Common myeloid progenitor, CD34-positive (primary cell): ENCODE measurements at regions not wholly inside any gene's neighbourhood (a gene's known extent, or its start where the extent isn't known, plus 50 kb on each side); places are given as distances from the start of the nearest gene placed in this dataset.

Experiments
- CTCF ChIA-PET: fragments of 350-600 bp; sonication (Branson Sonifier 250); formaldehyde crosslinking; loops from one replicate; lab custom pipeline; 2021; ENCODE audit warnings: antibody characterized with exemption; lab: Charles Lee
- POLR2A ChIA-PET: fragments of 350-600 bp; sonication (Branson Sonifier 250); formaldehyde crosslinking; loops from one replicate; lab custom pipeline; 2021; ENCODE audit warnings: antibody characterized with exemption; lab: Charles Lee
- DNase-seq, 3 donors: peaks; one replicate each; pipeline versions ENCODE4 v3.0.0 to v3.0.0-alpha.2; 2013
- H3K27ac ChIP-seq, 2 experiments: 1 replicate in 1 of 2; 2 replicates in 1 of 2; pipeline ENCODE4 v1.7.0; 2013; ENCODE audit warnings: inconsistent platforms in 2 of 2, low read length in 2 of 2, mild to moderate bottlenecking in 2 of 2, low read depth in 1 of 2, moderate library complexity in 1 of 2; ENCODE audit not compliant: severe bottlenecking in 2 of 2, insufficient read depth in 1 of 2, poor library complexity in 1 of 2
- H3K27me3 ChIP-seq, 5 experiments: replicated peaks in 2 of 5; 1 replicate in 3 of 5; 2 replicates in 2 of 5; pipeline versions ENCODE4 v1.6.1 to v1.7.0; 2013; ENCODE audit warnings: low read length in 4 of 5, mild to moderate bottlenecking in 2 of 5, moderate library complexity in 2 of 5, inconsistent platforms in 1 of 5; ENCODE audit not compliant: insufficient read depth in 5 of 5, control insufficient read depth in 4 of 5
- H3K36me3 ChIP-seq, 4 experiments: 1 replicate in 2 of 4; 2 replicates in 2 of 4; pipeline versions ENCODE4 v1.6.1 to v1.7.0; 2013; ENCODE audit warnings: low read length in 3 of 4, control low read depth in 1 of 4, mild to moderate bottlenecking in 1 of 4; ENCODE audit not compliant: control insufficient read depth in 4 of 4, insufficient read depth in 4 of 4
- H3K4me1 ChIP-seq, 4 experiments: 1 replicate in 3 of 4; 2 replicates in 1 of 4; pipeline versions ENCODE4 v1.6.1 to v1.7.1; 2013; ENCODE audit warnings: low read length in 3 of 4, mild to moderate bottlenecking in 3 of 4, control low read depth in 1 of 4, inconsistent platforms in 1 of 4, moderate library complexity in 1 of 4; ENCODE audit not compliant: control insufficient read depth in 4 of 4, insufficient read depth in 4 of 4; ENCODE audit errors: control extremely low read depth in 1 of 4
- H3K4me3 ChIP-seq, 7 experiments: 1 replicate in 4 of 7; 2 replicates in 3 of 7; pipeline versions ENCODE4 v1.5.1 to v1.7.0; 2013; ENCODE audit warnings: mild to moderate bottlenecking in 7 of 7, low read length in 6 of 7, moderate library complexity in 6 of 7, inconsistent platforms in 2 of 7, low read depth in 2 of 7, control low read depth in 1 of 7; ENCODE audit not compliant: insufficient read depth in 4 of 7, control insufficient read depth in 1 of 7; ENCODE audit errors: extremely low read depth in 1 of 7
- H3K9me3 ChIP-seq, 5 experiments: 1 replicate in 4 of 5; 2 replicates in 1 of 5; pipeline versions ENCODE4 v1.6.1 to v1.7.1; 2013; ENCODE audit warnings: low read length in 4 of 5, mild to moderate bottlenecking in 2 of 5, inconsistent platforms in 1 of 5, low read depth in 1 of 5, moderate library complexity in 1 of 5; ENCODE audit not compliant: control insufficient read depth in 4 of 5, insufficient read depth in 2 of 5; ENCODE audit errors: control extremely low read depth in 1 of 5
- WGBS: methylation state at CpG from one replicate; pipeline ENCODE4 v1.1.5; 2013; ENCODE audit not compliant: insufficient coverage; 5-methylcytosine and 5-hydroxymethylcytosine counted together

DNA sequence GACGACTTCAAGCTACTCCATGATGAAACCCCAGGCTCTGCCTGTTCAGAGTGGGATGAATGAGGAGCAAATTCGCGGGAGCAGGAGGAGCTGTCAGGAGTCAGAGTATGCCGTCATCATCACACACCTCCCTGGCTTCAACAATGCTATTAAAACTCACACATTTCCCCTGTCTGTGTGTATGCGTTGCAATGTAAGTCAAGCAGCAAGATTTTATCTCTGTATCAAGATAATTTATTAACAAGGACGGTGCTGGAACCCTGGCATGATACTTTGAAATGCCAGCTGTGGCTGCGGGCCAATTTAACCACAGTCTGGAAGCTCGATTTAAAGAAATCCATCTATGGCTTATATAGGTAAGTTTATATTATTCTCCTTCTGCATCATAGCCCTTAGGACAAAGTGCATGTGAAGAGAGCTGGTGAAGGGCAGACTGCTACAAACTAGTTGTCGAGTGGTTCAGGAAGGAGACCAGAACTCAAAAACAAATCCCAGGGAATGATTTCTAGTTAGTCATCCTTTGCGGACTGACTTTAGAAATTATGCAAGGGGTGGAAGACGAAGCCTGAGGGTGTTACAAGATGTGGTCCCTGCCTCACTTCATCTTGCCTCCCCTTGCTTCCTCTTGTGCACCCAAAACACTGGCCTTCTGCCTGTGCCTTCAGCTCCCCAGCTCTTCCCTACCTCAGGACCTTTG lies 486.5 kb downstream of the COG6 start:
- ChIA-PET POLR2A (no interaction called here), CTCF (interaction anchor here (0.7 kb wide), 1 partner anchor 321 kb away, joined by 3 read pairs; no protein-coding TSS in a partner anchor)
- H3K9me3 ChIP-seq: no peaks in the 10 kb centered on the region
- H3K4me1 ChIP-seq: peaks cover 0 to 22% (median 10%) of the 10 kb centered on the region in 4 experiments
- DNase-seq: no peak
- no peaks in the 10 kb centered on the region for H3K36me3 ChIP-seq
- H3K4me3 ChIP-seq: no peak overlapping the region
- no peak overlapping the region for H3K27ac ChIP-seq
- H3K27me3 ChIP-seq: no peaks in the 10 kb centered on the region
- 64% methylated on average over 6 of the region's 11 CpGs for WGBS

DNA sequence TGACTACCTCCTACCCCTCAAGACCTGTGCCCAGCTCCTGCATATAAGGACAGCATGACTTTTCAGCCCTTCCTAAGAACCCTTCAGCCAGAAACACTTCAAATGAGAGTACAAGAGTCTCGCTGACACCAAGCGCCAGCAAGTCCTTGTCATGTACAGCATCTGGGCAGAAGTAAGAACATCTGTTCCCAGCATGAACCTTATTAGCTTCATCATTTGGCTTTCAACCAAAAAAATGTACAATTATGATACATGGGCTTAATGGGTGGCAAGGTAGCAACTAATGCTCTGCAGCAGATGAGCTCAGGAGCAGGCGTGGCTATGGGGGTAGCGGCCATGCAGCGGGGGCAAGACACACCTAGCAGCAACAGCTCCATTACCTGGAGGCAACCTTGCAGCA lies 487.6 kb downstream of the COG6 start:
- H3K36me3 ChIP-seq: no peaks in the 10 kb centered on the region
- DNase-seq: no peak
- WGBS: 67% methylated on average over 3 of the region's 5 CpGs
- no peaks in the 10 kb centered on the region for H3K27me3 ChIP-seq
- ChIA-PET POLR2A (no interaction called here), CTCF (interaction anchor here (0.7 kb wide), 1 partner anchor 31 kb away, joined by 3 read pairs; no protein-coding TSS in a partner anchor)
- H3K9me3 ChIP-seq: no peaks in the 10 kb centered on the region
- H3K4me1 ChIP-seq: peaks cover 0 to 11% (median 4%) of the 10 kb centered on the region in 4 experiments
- H3K4me3 ChIP-seq: no peak overlapping the region
- no peak overlapping the region for H3K27ac ChIP-seq

DNA sequence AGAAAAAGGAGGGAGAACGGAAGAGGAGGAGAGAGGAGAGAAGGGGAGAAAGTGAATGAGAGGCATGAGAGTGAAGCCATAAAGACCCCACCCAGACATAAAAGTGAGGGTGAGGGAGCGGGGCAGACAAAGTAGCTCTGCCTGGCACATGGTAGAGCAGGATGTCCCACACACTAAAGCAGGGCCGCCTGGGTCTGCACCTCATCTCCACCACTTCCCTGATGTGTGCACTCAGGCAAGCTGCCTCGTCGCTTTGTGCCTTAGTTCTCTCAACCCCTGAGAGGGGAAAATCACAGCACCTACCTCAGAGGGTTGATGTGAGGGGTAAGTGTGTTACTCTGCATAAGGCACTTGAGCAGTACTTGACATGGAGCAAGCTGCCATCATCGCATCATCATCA lies 488.1 kb downstream of the COG6 start:
- no peaks in the 10 kb centered on the region for H3K9me3 ChIP-seq
- 100% methylated on average over 4 of the region's 6 CpGs for WGBS
- no peaks in the 10 kb centered on the region for H3K27me3 ChIP-seq
- H3K27ac ChIP-seq: no peak overlapping the region
- ChIA-PET CTCF (interaction anchor here (0.7 kb wide), 1 partner anchor 32 kb away, joined by 3 read pairs; no protein-coding TSS in a partner anchor), POLR2A (no interaction called here)
- no peak for DNase-seq
- H3K36me3 ChIP-seq: no peaks in the 10 kb centered on the region
- no peak overlapping the region for H3K4me3 ChIP-seq
- H3K4me1 ChIP-seq: peaks cover 0 to 11% (median 4%) of the 10 kb centered on the region in 4 experiments

DNA sequence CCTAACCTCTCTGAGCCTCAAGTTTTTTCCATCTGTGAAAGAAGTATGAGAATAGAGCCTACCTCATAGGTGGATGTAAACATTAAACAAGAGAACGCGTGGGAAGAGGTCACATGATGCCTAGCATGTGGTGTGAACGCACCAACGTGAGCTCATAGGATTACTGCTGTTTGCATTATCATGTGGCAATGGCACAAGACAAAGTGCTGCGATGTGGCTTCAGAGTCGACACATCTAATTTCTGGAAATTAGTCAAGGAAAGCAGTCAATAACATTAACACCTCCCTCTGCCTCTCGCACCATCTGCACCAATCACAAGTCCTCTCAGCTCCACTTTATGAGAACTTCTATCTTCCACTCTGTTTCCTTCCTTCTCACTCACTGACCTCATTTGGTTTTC lies 489.7 kb downstream of the COG6 start:
- DNase-seq: no peak
- Histone ChIP-seq H3K4me1 (peaks cover 0 to 11% (median 4%) of the 10 kb centered on the region in 4 experiments), H3K27me3 (no peaks in the 10 kb centered on the region), H3K9me3 (no peaks in the 10 kb centered on the region), H3K36me3 (no peaks in the 10 kb centered on the region), H3K27ac (no peak overlapping the region), H3K4me3 (no peak overlapping the region)
- ChIA-PET CTCF (no interaction called here), POLR2A (no interaction called here)
- 100% methylated on average over 7 of the region's 7 CpGs for WGBS

DNA sequence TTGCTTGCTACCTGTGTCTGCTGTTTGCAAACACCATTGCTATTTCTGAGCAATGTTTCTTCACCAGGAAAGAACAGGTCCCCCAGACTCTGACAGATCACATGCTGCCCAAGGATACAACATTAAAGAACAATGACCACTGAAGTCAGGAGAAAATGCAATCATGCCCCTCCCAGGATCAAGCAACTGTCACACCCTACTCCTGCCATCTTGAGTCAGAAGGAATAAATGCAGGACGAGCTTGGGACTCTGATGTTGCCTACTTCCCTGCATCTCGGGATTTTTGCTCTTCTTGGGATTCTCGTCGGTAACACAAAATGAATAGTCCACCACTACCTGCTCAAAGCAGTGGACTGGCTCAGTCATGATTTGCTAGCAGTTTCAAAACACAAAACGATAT lies 490.6 kb downstream of the COG6 start:
- H3K4me1 ChIP-seq: peaks cover 0 to 11% (median 4%) of the 10 kb centered on the region in 4 experiments
- 96% methylated on average over 5 of the region's 5 CpGs for WGBS
- H3K4me3 ChIP-seq: no peak overlapping the region
- H3K27ac ChIP-seq: no peak overlapping the region
- no peaks in the 10 kb centered on the region for H3K36me3 ChIP-seq
- no peak for DNase-seq
- ChIA-PET POLR2A (interaction anchor here (0.6 kb wide), 1 partner anchor 45 kb away, joined by 3 read pairs; no protein-coding TSS in a partner anchor), CTCF (no interaction called here)
- no peaks in the 10 kb centered on the region for H3K9me3 ChIP-seq
- H3K27me3 ChIP-seq: no peaks in the 10 kb centered on the region

DNA sequence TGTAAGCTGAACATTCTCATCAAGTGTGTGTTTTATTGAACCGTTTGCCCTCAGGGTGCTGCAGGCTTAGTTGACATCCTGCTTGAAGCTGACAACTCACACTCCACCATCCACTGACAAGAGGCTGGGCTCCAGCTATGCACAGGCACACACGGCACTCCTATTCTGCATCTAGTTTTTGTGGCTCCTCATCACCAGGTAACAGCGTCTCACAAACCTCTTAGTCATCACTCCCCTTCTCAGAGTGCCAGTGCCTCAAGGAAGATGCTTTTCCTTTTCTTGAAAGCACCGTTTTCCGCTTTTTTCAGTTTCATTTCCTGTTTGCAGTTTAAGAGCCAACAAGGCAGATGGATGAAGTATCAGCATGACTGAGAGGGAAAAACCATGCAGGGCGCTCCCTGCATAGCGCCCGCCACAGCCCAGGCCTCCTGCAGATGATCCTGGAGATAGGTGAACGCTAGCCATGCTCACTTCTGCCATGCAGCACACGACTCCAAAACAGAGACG lies 491.2 kb downstream of the COG6 start:
- peaks cover 0 to 9% (median 3%) of the 10 kb centered on the region in 4 experiments for H3K4me1 ChIP-seq
- whole genome bisulfite sequencing: 17% methylated on average over 5 of the region's 11 CpGs
- POLR2A ChIA-PET: interaction anchor here (0.6 kb wide), 1 partner anchor 441 kb away, joined by 4 read pairs; no protein-coding TSS in a partner anchor
- H3K4me3 ChIP-seq: no peak overlapping the region
- H3K27me3 ChIP-seq: no peaks in the 10 kb centered on the region
- H3K27ac ChIP-seq: no peak overlapping the region
- CTCF ChIA-PET: no interaction called here
- no peaks in the 10 kb centered on the region for H3K9me3 ChIP-seq
- H3K36me3 ChIP-seq: no peaks in the 10 kb centered on the region
- DNase-seq: peak; percentile 22 to 75 (median 55)

DNA sequence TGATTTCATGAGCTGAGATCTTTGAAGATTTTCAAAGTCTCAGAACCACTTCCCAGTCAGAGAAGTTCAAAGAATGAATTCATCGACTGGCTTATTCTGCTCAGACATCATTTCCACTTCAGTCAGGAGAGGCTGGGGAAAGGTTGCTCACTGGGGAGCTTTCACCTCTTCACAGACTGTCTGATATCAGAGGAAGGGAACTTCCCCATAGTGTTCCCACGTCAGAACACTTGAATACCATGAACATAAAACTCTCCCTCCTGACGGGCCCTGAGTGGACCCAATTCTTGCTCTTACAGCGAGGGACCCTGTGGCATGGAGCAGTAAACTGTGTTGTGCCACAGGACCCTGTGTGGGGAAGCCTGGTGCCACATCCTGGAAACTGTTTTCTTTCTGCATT lies 492.6 kb downstream of the COG6 start:
- no peak overlapping the region for H3K4me3 ChIP-seq
- no peaks in the 10 kb centered on the region for H3K36me3 ChIP-seq
- H3K9me3 ChIP-seq: no peaks in the 10 kb centered on the region
- ChIA-PET POLR2A (interaction anchor here (1.3 kb wide), 1 partner anchor 49 kb away, joined by 3 read pairs; no protein-coding TSS in a partner anchor), CTCF (no interaction called here)
- WGBS: 71% methylated on average over 1 of the region's 4 CpGs
- no peaks in the 10 kb centered on the region for H3K27me3 ChIP-seq
- no peak for DNase-seq
- no peak overlapping the region for H3K27ac ChIP-seq
- H3K4me1 ChIP-seq: peaks cover 0 to 7% (median 2%) of the 10 kb centered on the region in 4 experiments
